Kidney (tissue), 13 donors: ENCODE measurements at regions not wholly inside any gene's neighbourhood (a gene's known extent, or its start where the extent isn't known, plus 50 kb on each side); places are given as distances from the start of the nearest gene placed in this dataset.

Source experiments
- DNase-seq, 5 donors: peaks; one replicate each; pipeline ENCODE4 v3.0.0-alpha.2; 2013 to 2020
- FAIRE-seq: peaks from 2 replicates; lab custom pipeline; 2012; peaks lifted over from hg19 to GRCh38; lab: Jason Lieb, UNC
- H3K27ac ChIP-seq, 2 donors: one replicate each; pipeline ENCODE4 v1.7.0; 2013; ENCODE audit warnings: low read depth in 2 of 2, low read length in 2 of 2, inconsistent platforms in 1 of 2
- H3K27me3 ChIP-seq: one replicate; pipeline ENCODE4 v1.7.1; 2013; ENCODE audit warnings: low read length, inconsistent platforms; ENCODE audit not compliant: control insufficient read depth, insufficient read depth
- H3K36me3 ChIP-seq, 3 donors: one replicate each; pipeline versions ENCODE4 v1.7.0 to v1.7.1; 2013; ENCODE audit warnings: low read length in 3 of 3, control low read depth in 1 of 3, inconsistent platforms in 1 of 3; ENCODE audit not compliant: insufficient read depth in 3 of 3, control insufficient read depth in 2 of 3
- H3K4me1 ChIP-seq, 3 donors: one replicate each; pipeline versions ENCODE4 v1.7.0 to v1.7.1; 2013; ENCODE audit warnings: low read length in 3 of 3, inconsistent platforms in 1 of 3, low read depth in 1 of 3; ENCODE audit not compliant: control insufficient read depth in 2 of 3, insufficient read depth in 2 of 3
- H3K4me3 ChIP-seq, 3 donors: one replicate each; pipeline versions ENCODE4 v1.7.0 to v1.8.1; 2013; ENCODE audit warnings: low read length in 3 of 3, control low read depth in 1 of 3, inconsistent platforms in 1 of 3
- H3K9ac ChIP-seq, 3 donors: one replicate each; pipeline versions ENCODE4 v1.7.0 to v1.7.1; 2013; ENCODE audit warnings: low read length in 3 of 3, control low read depth in 1 of 3, inconsistent platforms in 1 of 3
- H3K9me3 ChIP-seq, 3 donors: one replicate each; pipeline versions ENCODE4 v1.7.0 to v1.7.1; 2013; ENCODE audit warnings: low read length in 3 of 3, control low read depth in 1 of 3, inconsistent platforms in 1 of 3; ENCODE audit not compliant: control insufficient read depth in 2 of 3, insufficient read depth in 1 of 3
- intact Hi-C: fragments of 100-400 bp; cut with DNase I; formaldehyde crosslinking; loops from one replicate; pipeline ENCODE4 v1.11.1; 2022
- TF ChIP-seq, protein P1 (sequence below): IDR thresholded peaks from 3 replicates; pipeline ENCODE4 v1.5.1; 2012; ENCODE audit warnings: mild to moderate bottlenecking, moderate library complexity, borderline replicate concordance; ENCODE audit not compliant: insufficient read depth; ENCODE audit errors: extremely low read depth
- donor health status: control.
- donor health status: control.
- donor health status: control.
- donor health status: control.
- donor health status: control.
- donor health status: DM: yes; HTN: yes; CAD: no.
- donor health status: Normal renal cell carcinoma (clear cell type).

DNA sequence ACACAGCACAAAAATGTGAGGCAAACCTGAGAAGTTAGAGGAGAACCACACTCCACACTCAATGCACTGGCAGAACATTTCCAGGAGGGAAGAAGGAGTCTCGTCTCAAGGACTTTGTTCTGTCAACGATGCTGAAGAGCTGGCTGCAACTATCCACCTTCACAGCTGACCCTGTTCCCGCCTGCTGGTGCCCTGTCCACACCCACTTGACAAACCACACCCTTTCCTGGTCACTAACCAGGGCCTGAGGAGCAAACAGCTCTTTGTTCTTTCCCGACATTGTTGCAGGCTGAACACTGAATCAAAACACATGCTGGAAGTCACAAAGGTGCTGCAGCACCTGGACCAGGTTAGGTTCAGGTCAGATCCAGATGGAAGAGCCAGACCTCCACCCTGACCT, 92.6 kb upstream of the ARRDC4 start:
- Histone ChIP-seq H3K27me3 (no peaks in the 10 kb centered on the region), H3K4me3 (no peak overlapping the region), H3K4me1 (no peaks in the 10 kb centered on the region), H3K9me3 (no peaks in the 10 kb centered on the region), H3K27ac (no peak overlapping the region), H3K36me3 (no peaks in the 10 kb centered on the region), H3K9ac (no peak overlapping the region)
- intact Hi-C loops, result no loop called here
- TF ChIP-seq, protein P1, sequence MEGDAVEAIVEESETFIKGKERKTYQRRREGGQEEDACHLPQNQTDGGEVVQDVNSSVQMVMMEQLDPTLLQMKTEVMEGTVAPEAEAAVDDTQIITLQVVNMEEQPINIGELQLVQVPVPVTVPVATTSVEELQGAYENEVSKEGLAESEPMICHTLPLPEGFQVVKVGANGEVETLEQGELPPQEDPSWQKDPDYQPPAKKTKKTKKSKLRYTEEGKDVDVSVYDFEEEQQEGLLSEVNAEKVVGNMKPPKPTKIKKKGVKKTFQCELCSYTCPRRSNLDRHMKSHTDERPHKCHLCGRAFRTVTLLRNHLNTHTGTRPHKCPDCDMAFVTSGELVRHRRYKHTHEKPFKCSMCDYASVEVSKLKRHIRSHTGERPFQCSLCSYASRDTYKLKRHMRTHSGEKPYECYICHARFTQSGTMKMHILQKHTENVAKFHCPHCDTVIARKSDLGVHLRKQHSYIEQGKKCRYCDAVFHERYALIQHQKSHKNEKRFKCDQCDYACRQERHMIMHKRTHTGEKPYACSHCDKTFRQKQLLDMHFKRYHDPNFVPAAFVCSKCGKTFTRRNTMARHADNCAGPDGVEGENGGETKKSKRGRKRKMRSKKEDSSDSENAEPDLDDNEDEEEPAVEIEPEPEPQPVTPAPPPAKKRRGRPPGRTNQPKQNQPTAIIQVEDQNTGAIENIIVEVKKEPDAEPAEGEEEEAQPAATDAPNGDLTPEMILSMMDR, result no peak
- FAIRE-seq (no peak), DNase-seq (no peak)

DNA sequence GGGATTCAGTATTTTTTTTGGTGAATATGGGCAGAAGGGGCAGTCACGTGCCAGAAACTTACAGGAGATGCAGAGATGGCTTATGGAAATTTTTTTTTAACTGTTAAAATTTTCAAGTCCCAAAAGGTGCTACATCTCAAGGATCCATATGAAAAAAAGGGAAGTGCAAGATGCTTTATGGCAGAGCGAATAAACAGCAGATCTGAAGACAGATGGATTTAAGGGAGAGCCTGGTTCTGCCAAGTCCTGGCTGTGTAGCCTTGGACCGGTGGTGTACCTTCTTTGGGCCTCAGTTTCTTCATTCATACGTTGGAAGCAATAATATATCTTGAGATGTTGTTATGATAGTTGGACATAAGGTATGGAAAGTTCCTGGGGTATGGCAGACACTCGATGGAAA, 91.5 kb upstream of the ARRDC4 start:
- Histone ChIP-seq H3K36me3 (no peaks in the 10 kb centered on the region), H3K4me3 (no peak overlapping the region), H3K4me1 (no peaks in the 10 kb centered on the region), H3K9me3 (no peaks in the 10 kb centered on the region), H3K27ac (no peak overlapping the region), H3K9ac (no peak overlapping the region), H3K27me3 (no peaks in the 10 kb centered on the region)
- intact Hi-C loops, result no loop called here
- DNase-seq, result no peak
- no peak for FAIRE-seq
- TF ChIP-seq, protein P1, result no peak

DNA sequence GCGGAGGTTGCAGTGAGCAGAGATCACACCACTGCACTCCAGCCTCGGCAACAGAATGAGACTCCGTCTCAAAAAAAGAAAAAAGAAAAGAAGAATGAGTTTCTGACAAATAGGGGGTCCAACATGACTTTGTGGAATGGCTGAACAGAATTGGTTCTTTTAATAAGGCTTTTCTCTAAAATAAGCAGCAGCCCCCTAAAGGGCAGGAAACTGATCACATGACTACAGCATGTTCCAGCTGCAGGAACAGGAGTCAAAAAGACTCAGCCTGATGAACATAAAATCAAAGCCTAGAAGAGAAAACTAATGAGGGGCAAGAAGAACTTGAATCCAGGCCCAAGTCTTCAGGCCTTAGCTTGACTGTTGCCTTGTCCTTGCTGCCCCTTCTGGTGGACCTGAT, 89.7 kb upstream of the ARRDC4 start:
- no peaks in the 10 kb centered on the region for H3K27me3 ChIP-seq
- H3K4me3 ChIP-seq, result no peak overlapping the region
- TF ChIP-seq, protein P1, result no peak
- no peaks in the 10 kb centered on the region for H3K36me3 ChIP-seq
- H3K9ac ChIP-seq, result no peak overlapping the region
- intact Hi-C loops, result no loop called here
- no peaks in the 10 kb centered on the region for H3K9me3 ChIP-seq
- H3K4me1 ChIP-seq, result no peaks in the 10 kb centered on the region
- no peak overlapping the region for H3K27ac ChIP-seq
- DNase-seq (no peak), FAIRE-seq (no peak)

DNA sequence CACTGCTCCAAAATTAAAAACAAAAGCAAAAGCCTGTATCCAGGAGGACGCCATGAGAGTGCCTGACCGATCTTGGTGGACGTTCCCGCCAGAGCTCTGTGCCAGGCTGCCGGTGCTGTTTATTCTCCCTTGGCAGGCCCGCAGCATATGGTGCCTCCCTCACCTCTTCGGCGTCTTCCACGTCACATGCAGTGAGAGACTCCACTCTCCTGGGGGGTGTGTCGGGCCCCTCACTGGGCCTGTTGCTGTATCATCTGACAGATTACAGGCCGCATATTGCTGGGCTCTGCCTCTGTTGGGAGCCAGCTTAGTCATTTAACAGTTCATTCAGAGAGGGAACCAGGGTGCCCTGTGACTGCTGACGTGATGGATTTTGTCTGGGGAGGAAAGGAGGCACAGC, 86.4 kb upstream of the ARRDC4 start:
- no peaks in the 10 kb centered on the region for H3K4me1 ChIP-seq
- no peaks in the 10 kb centered on the region for H3K9me3 ChIP-seq
- no peak for FAIRE-seq
- intact Hi-C loops, result no loop called here
- no peak overlapping the region for H3K4me3 ChIP-seq
- H3K27ac ChIP-seq, result no peak overlapping the region
- no peak for DNase-seq
- H3K36me3 ChIP-seq, result no peaks in the 10 kb centered on the region
- H3K9ac ChIP-seq, result no peak overlapping the region
- H3K27me3 ChIP-seq, result no peaks in the 10 kb centered on the region
- TF ChIP-seq, protein P1, result no peak
